Stomach (tissue), 4 donors: ENCODE measurements at regions not wholly inside any gene's neighbourhood (a gene's known extent, or its start where the extent isn't known, plus 50 kb on each side); places are given as distances from the start of the nearest gene placed in this dataset.

ENCODE experiments used
- EP300 ChIP-seq: sonication (generic); formaldehyde crosslinking; IDR thresholded peaks from one replicate; pipeline ENCODE4 v1.6.1; 2017; ENCODE audit warnings: antibody characterized with exemption
- POLR2A ChIP-seq, 4 donors: fragments of 450-650 bp; IDR thresholded peaks; one replicate each; pipeline ENCODE4 v1.6.1; 2016; ENCODE audit warnings: antibody characterized with exemption in 4 of 4, control low read depth in 2 of 4, mild to moderate bottlenecking in 1 of 4, moderate library complexity in 1 of 4
- TF ChIP-seq, protein P1 (sequence below), 7 experiments: fragments of 450-650 bp in 4 of 7; fragments of 200-600 bp in 3 of 7; sonication (generic) in 3 of 7; IDR thresholded peaks; one replicate each; pipeline ENCODE4 v1.5.1; 2016 to 2019; ENCODE audit warnings: antibody characterized with exemption in 7 of 7, control low read depth in 2 of 7, mild to moderate bottlenecking in 1 of 7

- TF ChIP-seq, protein P1, sequence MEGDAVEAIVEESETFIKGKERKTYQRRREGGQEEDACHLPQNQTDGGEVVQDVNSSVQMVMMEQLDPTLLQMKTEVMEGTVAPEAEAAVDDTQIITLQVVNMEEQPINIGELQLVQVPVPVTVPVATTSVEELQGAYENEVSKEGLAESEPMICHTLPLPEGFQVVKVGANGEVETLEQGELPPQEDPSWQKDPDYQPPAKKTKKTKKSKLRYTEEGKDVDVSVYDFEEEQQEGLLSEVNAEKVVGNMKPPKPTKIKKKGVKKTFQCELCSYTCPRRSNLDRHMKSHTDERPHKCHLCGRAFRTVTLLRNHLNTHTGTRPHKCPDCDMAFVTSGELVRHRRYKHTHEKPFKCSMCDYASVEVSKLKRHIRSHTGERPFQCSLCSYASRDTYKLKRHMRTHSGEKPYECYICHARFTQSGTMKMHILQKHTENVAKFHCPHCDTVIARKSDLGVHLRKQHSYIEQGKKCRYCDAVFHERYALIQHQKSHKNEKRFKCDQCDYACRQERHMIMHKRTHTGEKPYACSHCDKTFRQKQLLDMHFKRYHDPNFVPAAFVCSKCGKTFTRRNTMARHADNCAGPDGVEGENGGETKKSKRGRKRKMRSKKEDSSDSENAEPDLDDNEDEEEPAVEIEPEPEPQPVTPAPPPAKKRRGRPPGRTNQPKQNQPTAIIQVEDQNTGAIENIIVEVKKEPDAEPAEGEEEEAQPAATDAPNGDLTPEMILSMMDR (IDR thresholded peaks at IDR 0.05): no peak
- TF ChIP-seq POLR2A (IDR thresholded peaks at IDR 0.05) (no peak), EP300 (no peak)
Measured at GRCh38 chr1:56390934-56391731, 188.2 kb downstream of the PLPP3 start.
